Astrocyte of the cerebellum (primary cell): ENCODE measurements at regions not wholly inside any gene's neighbourhood (a gene's known extent, or its start where the extent isn't known, plus 50 kb on each side); places are given as distances from the start of the nearest gene placed in this dataset.
A peak's percentile ranks its signal among the peaks of the same experiment; 100 is the strongest.

ENCODE experiments used
- DNase-seq: peaks from one replicate; pipeline ENCODE4 v3.0.0-alpha.2; 2011; ENCODE audit warnings: low read depth
- H3K4me3 ChIP-seq: 2 replicates; pipeline ENCODE4 v1.5.1; 2011; ENCODE audit warnings: mild to moderate bottlenecking, low read depth, low read length, moderate library complexity
- in situ Hi-C: cut with HindIII; loops from 2 replicates; pipeline ENCODE4 v1.10.0; 2017; ENCODE audit warnings: low sequenced_read_pairs
- TF ChIP-seq, protein P1 (sequence below): IDR thresholded peaks from 2 replicates; pipeline ENCODE4 v1.5.1; 2012; ENCODE audit warnings: low read length, low read depth, moderate library complexity, mild to moderate bottlenecking; ENCODE audit errors: missing control alignments

- in situ Hi-C loops, result no loop called here
- DNase-seq, result no peak
- no peak overlapping the region for H3K4me3 ChIP-seq
- TF ChIP-seq, protein P1, sequence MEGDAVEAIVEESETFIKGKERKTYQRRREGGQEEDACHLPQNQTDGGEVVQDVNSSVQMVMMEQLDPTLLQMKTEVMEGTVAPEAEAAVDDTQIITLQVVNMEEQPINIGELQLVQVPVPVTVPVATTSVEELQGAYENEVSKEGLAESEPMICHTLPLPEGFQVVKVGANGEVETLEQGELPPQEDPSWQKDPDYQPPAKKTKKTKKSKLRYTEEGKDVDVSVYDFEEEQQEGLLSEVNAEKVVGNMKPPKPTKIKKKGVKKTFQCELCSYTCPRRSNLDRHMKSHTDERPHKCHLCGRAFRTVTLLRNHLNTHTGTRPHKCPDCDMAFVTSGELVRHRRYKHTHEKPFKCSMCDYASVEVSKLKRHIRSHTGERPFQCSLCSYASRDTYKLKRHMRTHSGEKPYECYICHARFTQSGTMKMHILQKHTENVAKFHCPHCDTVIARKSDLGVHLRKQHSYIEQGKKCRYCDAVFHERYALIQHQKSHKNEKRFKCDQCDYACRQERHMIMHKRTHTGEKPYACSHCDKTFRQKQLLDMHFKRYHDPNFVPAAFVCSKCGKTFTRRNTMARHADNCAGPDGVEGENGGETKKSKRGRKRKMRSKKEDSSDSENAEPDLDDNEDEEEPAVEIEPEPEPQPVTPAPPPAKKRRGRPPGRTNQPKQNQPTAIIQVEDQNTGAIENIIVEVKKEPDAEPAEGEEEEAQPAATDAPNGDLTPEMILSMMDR, result no peak
These were observed 962.2 kb downstream of the TUSC7 start for GRCh38 chr3:117671722-117672318.

GRCh38 chr3:117674321-117674720 is 964.7 kb downstream of the TUSC7 start:
- DNase-seq, result no peak
- H3K4me3 ChIP-seq, result no peak overlapping the region
- TF ChIP-seq, protein P1, result no peak
- in situ Hi-C loops, result no loop called here

DNA sequence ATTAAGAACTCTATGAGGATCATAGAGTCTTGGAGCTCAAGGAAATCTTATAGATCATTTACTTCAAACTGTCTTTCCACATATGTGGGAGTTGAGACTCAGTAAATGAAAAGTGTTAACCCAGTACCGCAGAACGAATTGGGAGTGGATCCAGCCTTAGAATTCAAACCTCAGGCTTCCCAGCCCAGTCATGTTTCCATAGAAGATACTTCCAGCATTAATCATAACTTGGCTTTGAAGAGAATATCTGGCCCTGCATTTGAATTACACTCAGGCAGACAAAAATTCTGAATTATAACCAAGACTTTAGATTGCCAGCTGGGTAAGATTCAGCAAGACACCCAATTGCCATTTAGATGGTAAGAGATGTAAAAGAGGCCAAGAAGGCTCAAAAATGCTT is 972.0 kb downstream of the TUSC7 start:
- peak; percentile 94 for DNase-seq
- no peak overlapping the region for H3K4me3 ChIP-seq
- TF ChIP-seq, protein P1, result no peak
- in situ Hi-C loops, result no loop called here

DNA sequence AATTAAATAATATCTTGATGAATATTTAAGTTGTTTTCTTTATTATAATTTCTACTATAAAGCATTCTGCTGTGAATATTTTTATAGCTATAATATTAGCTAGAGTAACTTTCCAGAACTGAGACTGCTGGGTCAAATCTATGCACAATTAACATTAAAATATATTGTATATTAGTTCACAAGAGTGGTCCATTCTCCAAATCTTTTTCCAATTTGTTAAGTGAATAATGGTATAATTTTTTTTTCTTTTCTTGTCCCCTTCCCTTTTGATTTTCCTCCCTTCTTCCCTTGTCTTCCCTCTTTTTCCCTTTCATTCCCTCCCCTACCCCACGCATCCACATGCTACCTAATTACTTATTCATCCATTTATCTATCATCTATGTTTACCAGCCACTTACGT is 977.5 kb downstream of the TUSC7 start:
- in situ Hi-C loops, result no loop called here
- no peak for DNase-seq

GRCh38 chr3:117688583-117688982 is 979.0 kb downstream of the TUSC7 start:
- in situ Hi-C loops, result no loop called here
- no peak for DNase-seq
- TF ChIP-seq, protein P1, result no peak
- H3K4me3 ChIP-seq, result no peak overlapping the region

More for the DNA sequence above, 977.5 kb downstream of the TUSC7 start:
- no peak overlapping the region for H3K4me3 ChIP-seq
- TF ChIP-seq, protein P1, result no peak

- no peak overlapping the region for H3K4me3 ChIP-seq
- no peak for DNase-seq
- in situ Hi-C loops, result no loop called here
- TF ChIP-seq, protein P1, result no peak
These were observed 981.9 kb downstream of the TUSC7 start for GRCh38 chr3:117691526-117691925.
